Upper lobe of left lung (tissue), 4 donors: ENCODE measurements at regions not wholly inside any gene's neighbourhood (a gene's known extent, or its start where the extent isn't known, plus 50 kb on each side); places are given as distances from the start of the nearest gene placed in this dataset.

Source experiments
- CTCF ChIP-seq, 6 experiments: fragments of 450-650 bp in 4 of 6; fragments of 200-600 bp in 2 of 6; sonication (generic) in 2 of 6; IDR thresholded peaks; one replicate each; pipeline ENCODE4 v1.5.1; 2016 to 2019; ENCODE audit warnings: antibody characterized with exemption in 6 of 6
- POLR2AphosphoS5 ChIP-seq, 2 donors: sonication (generic); formaldehyde crosslinking; IDR thresholded peaks; one replicate each; pipeline ENCODE4 v1.5.1; 2017; ENCODE audit warnings: antibody characterized with exemption in 2 of 2

- TF ChIP-seq POLR2AphosphoS5 (IDR thresholded peaks at IDR 0.05) (no peak), CTCF (IDR thresholded peaks at IDR 0.05) (no peak)
Observed at GRCh38 chr18:28691496-28691840, 514.5 kb upstream of the CDH2 start.
